Hepatocyte (in vitro differentiated cells): ENCODE measurements at regions not wholly inside any gene's neighbourhood (a gene's known extent, or its start where the extent isn't known, plus 50 kb on each side); places are given as distances from the start of the nearest gene placed in this dataset.

Experiments
- DNase-seq: peaks from one replicate; pipeline ENCODE4 v3.0.0-alpha.2; 2016; ENCODE audit warnings: low spot score
- H2AFZ ChIP-seq: fragments of 200-600 bp; sonication (generic); 2 replicates; pipeline ENCODE4 v1.6.0; 2016; ENCODE audit warnings: antibody characterized with exemption, mild to moderate bottlenecking
- H3K27ac ChIP-seq: fragments of 200-600 bp; sonication (generic); 2 replicates; pipeline ENCODE4 v1.5.1; 2016; ENCODE audit warnings: mild to moderate bottlenecking
- H3K27me3 ChIP-seq: fragments of 200-600 bp; sonication (generic); 2 replicates; pipeline ENCODE4 v1.6.1; 2016
- H3K36me3 ChIP-seq: fragments of 200-600 bp; sonication (generic); replicated peaks from 2 replicates; pipeline ENCODE4 v1.5.1; 2016; ENCODE audit warnings: low read depth; ENCODE audit not compliant: insufficient read depth
- H3K4me1 ChIP-seq: fragments of 200-600 bp; sonication (generic); 2 replicates; pipeline ENCODE4 v1.5.1; 2016; ENCODE audit warnings: mild to moderate bottlenecking, moderate library complexity; ENCODE audit not compliant: insufficient read depth
- H3K4me2 ChIP-seq: fragments of 200-600 bp; sonication (generic); 2 replicates; pipeline ENCODE4 v1.6.0; 2016
- H3K4me3 ChIP-seq: fragments of 200-600 bp; sonication (generic); 2 replicates; pipeline ENCODE4 v1.5.1; 2016; ENCODE audit warnings: mild to moderate bottlenecking
- H3K79me2 ChIP-seq: fragments of 200-600 bp; sonication (generic); 2 replicates; pipeline ENCODE4 v1.6.0; 2017; ENCODE audit warnings: mild to moderate bottlenecking
- H3K9me2 ChIP-seq: fragments of 200-600 bp; sonication (generic); replicated peaks from 2 replicates; pipeline ENCODE4 v1.6.0; 2017; ENCODE audit warnings: mild to moderate bottlenecking; ENCODE audit not compliant: insufficient read depth
- H3K9me3 ChIP-seq: fragments of 200-600 bp; sonication (generic); 2 replicates; pipeline ENCODE4 v1.5.1; 2016; ENCODE audit warnings: low read depth, mild to moderate bottlenecking
- H4K20me1 ChIP-seq: fragments of 200-600 bp; sonication (generic); 2 replicates; pipeline ENCODE4 v1.6.0; 2016; ENCODE audit warnings: mild to moderate bottlenecking; ENCODE audit not compliant: insufficient read depth, poor library complexity, severe bottlenecking
- EZH2 ChIP-seq: fragments of 200-600 bp; sonication (generic); IDR thresholded peaks from 2 replicates; pipeline ENCODE4 v1.6.1; 2016; ENCODE audit warnings: antibody characterized with exemption, mild to moderate bottlenecking, borderline replicate concordance
- EZH2phosphoT487 ChIP-seq: fragments of 200-600 bp; sonication (generic); IDR thresholded peaks from one replicate; pipeline ENCODE4 v1.6.1; 2018; ENCODE audit warnings: antibody characterized with exemption, mild to moderate bottlenecking, low read depth, moderate library complexity; ENCODE audit not compliant: unreplicated experiment, severe bottlenecking
- WGBS: methylation state at CpG from one replicate; pipeline ENCODE4 v1.1.6; 2016; ENCODE audit warnings: low lambda C conversion rate; ENCODE audit errors: missing lambda C conversion rate; 5-methylcytosine and 5-hydroxymethylcytosine counted together
- TF ChIP-seq, protein P1 (sequence below): fragments of 200-600 bp; sonication (generic); IDR thresholded peaks from 2 replicates; pipeline ENCODE4 v1.5.1; 2016; ENCODE audit warnings: antibody characterized with exemption, mild to moderate bottlenecking; ENCODE audit not compliant: poor library complexity

DNA sequence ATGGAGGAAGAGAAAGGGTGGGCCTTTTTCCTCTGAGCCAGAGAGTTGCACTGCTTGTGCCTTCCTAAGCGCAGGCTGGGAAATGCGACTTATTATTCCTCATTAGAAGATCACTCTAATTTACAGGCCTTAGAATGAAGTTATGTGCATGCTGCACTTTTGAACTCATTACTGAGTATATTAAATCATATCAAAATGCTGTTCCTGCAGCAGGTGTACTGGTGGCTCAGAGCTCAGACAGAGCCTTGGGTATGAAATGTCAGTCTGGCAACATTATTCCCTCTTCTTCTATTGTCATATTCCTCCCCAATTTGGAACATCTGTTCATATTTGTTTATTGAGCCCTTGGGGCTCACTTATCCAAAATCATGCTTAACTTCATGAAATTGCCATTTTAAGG is 85.5 kb downstream of the ADCYAP1 start:
- Histone ChIP-seq H3K9me3 (no peaks in the 10 kb centered on the region), H3K79me2 (no peaks in the 10 kb centered on the region), H4K20me1 (no peaks in the 10 kb centered on the region), H3K27me3 (no peaks in the 10 kb centered on the region), H3K36me3 (no peaks in the 10 kb centered on the region), H3K4me2 (no peak overlapping the region), H2AFZ (no peak overlapping the region), H3K4me3 (no peak overlapping the region), H3K27ac (no peak overlapping the region), H3K9me2 (no peaks in the 10 kb centered on the region), H3K4me1 (no peaks in the 10 kb centered on the region)
- DNase-seq: no peak
- WGBS: 96% methylated on average over 2 of the region's 2 CpGs
- TF ChIP-seq EZH2 (no peak), EZH2phosphoT487 (no peak)
- TF ChIP-seq, protein P1, sequence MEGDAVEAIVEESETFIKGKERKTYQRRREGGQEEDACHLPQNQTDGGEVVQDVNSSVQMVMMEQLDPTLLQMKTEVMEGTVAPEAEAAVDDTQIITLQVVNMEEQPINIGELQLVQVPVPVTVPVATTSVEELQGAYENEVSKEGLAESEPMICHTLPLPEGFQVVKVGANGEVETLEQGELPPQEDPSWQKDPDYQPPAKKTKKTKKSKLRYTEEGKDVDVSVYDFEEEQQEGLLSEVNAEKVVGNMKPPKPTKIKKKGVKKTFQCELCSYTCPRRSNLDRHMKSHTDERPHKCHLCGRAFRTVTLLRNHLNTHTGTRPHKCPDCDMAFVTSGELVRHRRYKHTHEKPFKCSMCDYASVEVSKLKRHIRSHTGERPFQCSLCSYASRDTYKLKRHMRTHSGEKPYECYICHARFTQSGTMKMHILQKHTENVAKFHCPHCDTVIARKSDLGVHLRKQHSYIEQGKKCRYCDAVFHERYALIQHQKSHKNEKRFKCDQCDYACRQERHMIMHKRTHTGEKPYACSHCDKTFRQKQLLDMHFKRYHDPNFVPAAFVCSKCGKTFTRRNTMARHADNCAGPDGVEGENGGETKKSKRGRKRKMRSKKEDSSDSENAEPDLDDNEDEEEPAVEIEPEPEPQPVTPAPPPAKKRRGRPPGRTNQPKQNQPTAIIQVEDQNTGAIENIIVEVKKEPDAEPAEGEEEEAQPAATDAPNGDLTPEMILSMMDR: no peak

DNA sequence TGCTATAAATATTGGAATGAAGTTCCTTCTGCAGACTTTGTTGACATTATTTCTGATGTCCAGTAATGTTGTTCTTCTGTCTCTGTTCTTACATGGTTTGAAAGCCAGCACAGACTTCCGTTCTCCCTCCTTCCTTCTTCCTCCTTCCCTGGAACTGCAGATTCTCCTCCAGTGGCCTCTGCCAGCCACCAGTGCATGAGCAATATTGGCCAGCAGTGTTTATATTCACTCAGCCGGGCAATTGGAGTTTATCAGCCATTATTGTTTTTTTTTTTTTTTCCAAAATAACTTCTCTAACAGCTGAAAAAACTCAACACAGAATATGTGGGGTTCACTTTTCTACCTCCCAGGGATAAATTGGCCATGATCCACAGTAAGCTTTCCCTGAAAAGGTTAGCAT is 86.8 kb downstream of the ADCYAP1 start:
- no peaks in the 10 kb centered on the region for H3K9me2 ChIP-seq
- whole genome bisulfite sequencing: 70% methylated on average over 2 of the region's 2 CpGs
- H3K4me1 ChIP-seq: no peaks in the 10 kb centered on the region
- TF ChIP-seq EZH2phosphoT487: no peak
- no peak for TF ChIP-seq EZH2
- TF ChIP-seq, protein P1: no peak
- H3K9me3 ChIP-seq: no peaks in the 10 kb centered on the region
- H3K4me2 ChIP-seq: no peak overlapping the region
- no peaks in the 10 kb centered on the region for H3K79me2 ChIP-seq
- no peak overlapping the region for H3K4me3 ChIP-seq
- no peak for DNase-seq
- no peaks in the 10 kb centered on the region for H3K36me3 ChIP-seq
- H4K20me1 ChIP-seq: no peaks in the 10 kb centered on the region
- no peak overlapping the region for H3K27ac ChIP-seq
- no peak overlapping the region for H2AFZ ChIP-seq
- no peaks in the 10 kb centered on the region for H3K27me3 ChIP-seq

DNA sequence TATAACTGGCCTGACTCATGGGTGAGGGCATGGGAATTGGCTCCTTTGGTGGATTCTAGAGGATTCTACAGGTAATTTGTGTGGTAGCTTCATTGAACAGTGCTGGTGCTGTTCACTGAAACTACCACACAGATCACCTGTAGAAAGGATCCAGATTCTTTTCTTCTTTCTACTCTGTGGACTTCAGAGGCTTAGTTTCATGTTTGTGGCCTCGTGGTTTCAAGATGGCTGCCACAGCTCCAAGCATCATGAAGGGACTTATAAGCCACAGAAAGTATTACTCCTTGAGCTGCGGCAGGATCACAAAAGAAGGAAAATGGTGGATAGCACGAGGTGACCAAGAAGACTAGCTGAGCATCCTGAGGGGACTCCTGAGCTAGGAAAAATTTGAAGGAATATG is 88.9 kb downstream of the ADCYAP1 start:
- TF ChIP-seq EZH2phosphoT487 (no peak), EZH2 (no peak)
- TF ChIP-seq, protein P1: no peak
- no peaks in the 10 kb centered on the region for H4K20me1 ChIP-seq
- H3K4me1 ChIP-seq: no peaks in the 10 kb centered on the region
- no peak overlapping the region for H2AFZ ChIP-seq
- H3K36me3 ChIP-seq: no peaks in the 10 kb centered on the region
- H3K79me2 ChIP-seq: no peaks in the 10 kb centered on the region
- 89% methylated on average over 3 of the region's 3 CpGs for WGBS
- H3K9me3 ChIP-seq: no peaks in the 10 kb centered on the region
- no peak overlapping the region for H3K27ac ChIP-seq
- no peaks in the 10 kb centered on the region for H3K9me2 ChIP-seq
- H3K27me3 ChIP-seq: no peaks in the 10 kb centered on the region
- no peak for DNase-seq
- no peak overlapping the region for H3K4me3 ChIP-seq
- no peak overlapping the region for H3K4me2 ChIP-seq

DNA sequence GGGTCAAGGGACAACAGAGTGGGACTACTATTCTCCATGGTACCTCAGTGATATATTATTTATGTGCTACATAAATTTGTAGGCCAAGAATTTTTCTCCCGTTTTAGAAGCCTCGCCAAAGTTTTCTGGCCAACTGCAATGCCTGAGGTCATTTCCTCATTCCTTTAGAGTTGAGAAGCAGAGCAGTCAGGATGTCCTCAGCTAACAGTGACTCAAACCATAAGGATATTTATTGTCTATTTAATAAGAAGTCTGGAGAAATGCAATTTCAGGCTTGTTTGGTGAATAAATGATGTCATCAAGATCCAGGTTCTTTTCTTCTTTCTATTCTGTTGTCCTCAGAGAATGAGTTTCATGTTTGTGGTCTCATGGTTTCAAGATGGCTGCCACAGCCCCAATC is 91.0 kb downstream of the ADCYAP1 start:
- TF ChIP-seq EZH2phosphoT487 (no peak), EZH2 (no peak)
- TF ChIP-seq, protein P1: no peak
- Histone ChIP-seq H3K4me2 (no peak overlapping the region), H3K27ac (no peak overlapping the region), H3K4me1 (no peaks in the 10 kb centered on the region), H3K36me3 (no peaks in the 10 kb centered on the region), H3K79me2 (no peaks in the 10 kb centered on the region), H3K9me2 (no peaks in the 10 kb centered on the region), H3K27me3 (no peaks in the 10 kb centered on the region), H3K9me3 (no peaks in the 10 kb centered on the region), H3K4me3 (no peak overlapping the region), H2AFZ (no peak overlapping the region), H4K20me1 (no peaks in the 10 kb centered on the region)
- 87% methylated on average over 2 of the region's 2 CpGs for WGBS
- no peak for DNase-seq
